Hematopoietic multipotent progenitor cell treated with erythropoietin and hydrocortisone succinate and interleukin-3 and kit ligand, for 15 days (in vitro differentiated cells): ENCODE measurements at regions not wholly inside any gene's neighbourhood (a gene's known extent, or its start where the extent isn't known, plus 50 kb on each side); places are given as distances from the start of the nearest gene placed in this dataset.

Experiments used
- DNase-seq: peaks from one replicate; pipeline ENCODE4 v3.0.0-alpha.2; 2015; ENCODE audit warnings: low spot score

GRCh38 chr11:116473206-116473769, 299.5 kb downstream of the BUD13 start:
- no peak for DNase-seq

- no peak for DNase-seq
Measured at GRCh38 chr11:116472651-116473050, 300.1 kb downstream of the BUD13 start.

GRCh38 chr11:116471608-116472256, 301.1 kb downstream of the BUD13 start:
- DNase-seq: no peak

GRCh38 chr11:116468699-116469098, 304.1 kb downstream of the BUD13 start:
- no peak for DNase-seq

- DNase-seq: no peak
Measured at GRCh38 chr11:116467823-116468222, 305.0 kb downstream of the BUD13 start.

GRCh38 chr11:116466801-116467200, 306.0 kb downstream of the BUD13 start:
- DNase-seq: no peak

GRCh38 chr11:116466191-116466590, 306.6 kb downstream of the BUD13 start:
- no peak for DNase-seq

- DNase-seq: no peak
Measured at GRCh38 chr11:116465056-116465455, 307.7 kb downstream of the BUD13 start.

GRCh38 chr11:116461789-116462188, 311.0 kb downstream of the BUD13 start:
- DNase-seq: no peak

GRCh38 chr11:116460156-116460920, 312.4 kb downstream of the BUD13 start:
- no peak for DNase-seq

- DNase-seq: no peak
Measured at GRCh38 chr11:116459185-116460045, 313.4 kb downstream of the BUD13 start.

GRCh38 chr11:116458546-116458945, 314.2 kb downstream of the BUD13 start:
- DNase-seq: no peak

- no peak for DNase-seq
Measured at GRCh38 chr11:116457336-116458007, 315.3 kb downstream of the BUD13 start.

GRCh38 chr11:116454951-116455350, 317.8 kb downstream of the BUD13 start:
- no peak for DNase-seq

GRCh38 chr11:116454020-116454645, 318.7 kb downstream of the BUD13 start:
- no peak for DNase-seq

- no peak for DNase-seq
Measured at GRCh38 chr11:116452461-116452860, 320.3 kb downstream of the BUD13 start.

GRCh38 chr11:116449522-116449921, 323.3 kb downstream of the BUD13 start:
- DNase-seq: no peak

GRCh38 chr11:116446048-116446941, 326.5 kb downstream of the BUD13 start:
- no peak for DNase-seq

GRCh38 chr11:116445108-116446047, 327.4 kb downstream of the BUD13 start:
- DNase-seq: no peak
